Activated CD4-positive, alpha-beta T cell treated with anti-CD3 and anti-CD28 coated beads for 1 hour (primary cell): ENCODE measurements at regions not wholly inside any gene's neighbourhood (a gene's known extent, or its start where the extent isn't known, plus 50 kb on each side); places are given as distances from the start of the nearest gene placed in this dataset.

Experiments used
- DNase-seq: peaks from one replicate; pipeline ENCODE4 v3.0.0-alpha.2; 2020

- no peak for DNase-seq
Measured at GRCh38 chr2:2866459-2866858, 511.2 kb downstream of the EIPR1 start.

DNA sequence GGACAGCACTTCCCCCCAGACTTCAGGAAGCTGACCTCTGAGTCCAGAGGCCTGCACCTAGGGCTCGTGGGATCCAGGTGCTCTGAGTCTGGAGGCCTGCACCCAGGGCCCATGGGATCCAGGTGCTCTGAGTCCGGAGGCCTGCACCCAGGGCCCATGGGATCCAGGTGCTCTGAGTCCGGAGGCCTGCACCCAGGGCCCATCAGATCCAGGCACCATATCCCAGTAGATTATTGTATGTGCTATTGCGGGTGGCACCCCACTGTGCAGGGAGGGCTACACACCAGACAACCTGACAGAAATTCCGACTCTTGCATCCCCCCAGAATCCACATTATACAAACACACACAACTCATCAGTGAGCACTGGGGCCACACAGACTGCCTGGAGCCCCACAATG, 515.2 kb downstream of the EIPR1 start:
- DNase-seq, result no peak

DNA sequence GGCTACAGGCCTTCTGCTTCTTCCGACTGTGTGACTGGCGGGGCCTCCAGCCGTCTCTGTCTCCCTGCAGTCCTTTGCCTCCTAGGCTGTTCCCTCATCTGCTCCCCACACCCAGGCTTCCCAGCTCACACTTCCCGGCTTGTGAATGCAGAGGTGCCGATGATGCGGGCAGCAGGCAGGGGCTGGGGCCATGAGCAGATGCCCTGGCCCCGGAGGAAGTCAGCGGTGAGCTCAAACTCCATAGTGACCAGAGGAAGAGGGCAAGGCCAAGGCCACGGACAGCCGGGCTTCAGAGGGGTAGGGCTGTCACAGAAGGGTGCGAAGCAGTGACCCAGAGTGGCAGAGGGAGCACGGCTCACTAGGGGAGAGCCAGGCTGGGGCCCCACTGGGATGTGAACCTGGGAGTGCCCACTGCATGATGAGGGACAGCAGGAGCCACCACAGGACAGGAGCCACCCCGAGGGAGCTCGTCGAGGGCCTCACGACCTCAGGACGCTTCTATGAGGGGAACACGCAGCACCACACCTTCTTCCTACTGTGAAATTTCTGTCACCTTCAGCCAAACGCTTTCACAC, 515.9 kb downstream of the EIPR1 start:
- DNase-seq, result no peak

GRCh38 chr2:2860589-2861300, 516.9 kb downstream of the EIPR1 start:
- no peak for DNase-seq

- no peak for DNase-seq
Measured at GRCh38 chr2:2859732-2860131, 517.9 kb downstream of the EIPR1 start.

DNA sequence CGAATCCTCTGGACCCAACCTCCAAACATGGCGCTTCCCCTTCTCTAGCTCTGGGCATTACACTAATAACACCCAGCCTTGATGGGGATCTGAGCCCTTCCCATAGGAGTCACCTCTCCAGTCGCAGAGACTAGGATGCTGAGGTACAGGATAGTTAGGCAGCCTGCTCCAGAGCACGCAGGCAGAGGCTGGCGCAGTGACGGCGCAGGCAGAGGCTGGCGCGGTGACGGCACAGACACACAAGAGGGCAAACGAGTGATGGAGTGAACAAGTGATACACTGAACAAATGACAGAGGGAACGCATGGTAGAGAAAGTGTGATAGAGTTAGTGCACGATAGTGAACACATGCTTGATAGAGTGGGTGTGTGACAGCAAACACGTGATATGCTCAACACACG, 518.5 kb downstream of the EIPR1 start:
- DNase-seq, result no peak

DNA sequence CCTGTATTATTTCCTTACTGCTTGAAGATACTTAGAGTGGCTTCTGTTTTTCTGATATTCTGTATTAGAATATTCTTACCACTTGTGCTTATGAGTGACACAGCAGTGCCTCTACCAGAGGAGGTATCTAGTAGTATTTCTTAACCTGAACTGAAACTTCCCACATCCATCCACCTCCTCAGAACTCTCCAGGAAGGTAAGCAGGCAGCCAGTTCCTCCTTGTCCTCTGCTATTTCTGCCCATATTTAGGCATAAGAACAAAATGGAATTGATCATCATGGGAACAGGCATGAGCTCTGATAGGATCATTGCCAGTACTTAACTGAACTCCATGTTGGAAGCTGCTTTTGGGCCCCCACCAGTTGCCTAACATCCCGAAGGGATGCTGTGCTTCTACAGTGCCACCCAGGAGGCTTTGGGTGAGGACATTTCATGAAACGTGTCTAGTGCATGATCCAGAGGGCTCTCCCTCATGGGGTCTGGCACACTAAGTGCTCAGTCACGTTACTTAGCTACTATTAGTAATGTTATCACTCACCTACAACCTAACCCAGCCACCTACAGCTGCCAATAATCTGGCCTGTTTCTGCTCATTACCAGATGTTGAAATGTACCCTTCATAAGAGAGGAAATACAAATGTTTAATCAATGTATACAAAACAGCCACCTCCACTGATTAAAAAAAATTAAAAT, 520.7 kb downstream of the EIPR1 start:
- no peak for DNase-seq

- DNase-seq, result no peak
Measured at GRCh38 chr2:2855297-2855696, 522.3 kb downstream of the EIPR1 start.

DNA sequence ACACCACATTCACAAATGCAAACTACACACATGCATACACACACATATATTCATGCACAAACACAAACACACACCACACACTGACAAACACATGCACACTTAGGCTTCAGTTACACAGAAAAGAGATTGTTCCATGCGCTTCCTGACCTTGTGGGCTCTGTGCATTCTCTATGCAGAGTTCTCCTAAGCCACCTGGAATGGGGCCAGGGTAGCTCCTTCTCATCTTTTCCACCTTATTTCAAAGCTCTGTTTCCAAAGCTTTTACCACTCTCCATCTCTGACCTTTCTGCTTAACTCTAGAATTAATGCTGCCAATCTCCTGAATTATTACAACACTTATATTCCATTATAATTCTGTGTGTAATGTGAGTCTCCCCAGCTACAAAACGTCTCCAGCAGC, 522.3 kb upstream of the MYT1L start:
- DNase-seq, result no peak

DNA sequence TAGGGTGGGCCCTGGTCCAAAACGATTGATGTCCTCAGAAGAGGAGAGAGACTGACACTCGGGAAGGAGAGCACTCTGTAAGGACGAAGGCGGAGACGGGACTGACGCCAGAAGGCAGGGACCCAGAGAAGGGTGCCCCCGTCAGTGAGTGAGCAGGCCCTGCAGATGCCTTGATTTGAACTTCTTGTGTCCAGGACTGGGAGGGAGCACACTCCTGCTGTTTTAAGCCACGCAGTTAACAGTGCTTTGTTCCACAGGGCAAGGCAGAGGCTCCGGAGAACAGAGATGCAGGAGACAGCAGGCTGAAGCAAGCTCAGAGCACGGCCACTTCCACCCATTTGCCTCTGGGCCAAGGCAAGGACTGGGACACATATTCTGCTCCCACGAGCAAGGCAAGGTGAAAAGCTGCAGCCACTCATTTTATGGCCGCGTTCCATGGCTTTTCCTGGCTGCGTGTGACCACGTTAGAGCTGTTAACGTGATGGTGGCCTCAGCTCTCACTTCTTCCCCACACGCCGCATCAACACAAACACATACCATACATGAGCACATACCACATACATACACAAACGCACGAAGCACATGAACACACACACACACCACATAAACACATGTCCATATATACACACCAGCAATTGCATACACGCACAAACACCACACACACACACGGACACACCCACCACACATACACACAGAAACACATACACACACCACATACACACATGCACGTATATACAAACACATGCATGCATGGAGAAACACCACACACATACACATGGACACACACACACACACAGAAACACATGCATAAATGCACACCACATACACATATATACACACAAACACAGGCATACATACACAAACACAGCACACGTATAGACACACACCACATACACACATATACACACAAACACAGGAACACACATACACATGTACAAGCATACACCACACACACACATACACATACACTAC, 521.0 kb upstream of the MYT1L start:
- DNase-seq, result no peak

DNA sequence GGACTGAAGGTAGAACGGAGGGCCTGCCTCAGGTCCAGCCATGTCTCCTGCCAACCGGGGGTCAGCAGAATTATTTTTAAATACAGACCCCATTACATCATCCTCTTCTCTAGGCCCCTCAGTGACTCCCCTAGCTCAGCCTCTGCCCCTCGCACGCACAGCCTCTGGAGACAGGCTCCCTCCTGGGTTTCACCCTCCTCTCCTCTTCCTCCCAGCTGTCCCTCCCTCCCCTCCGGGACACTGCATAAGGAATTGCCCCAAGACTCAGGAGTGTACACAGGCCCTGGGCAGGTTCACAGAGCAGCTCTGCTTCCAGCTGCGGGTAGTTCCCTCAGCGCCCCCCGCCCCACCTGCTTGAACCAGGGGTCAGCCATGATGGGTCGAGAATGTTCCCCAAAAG, 520.2 kb upstream of the MYT1L start:
- DNase-seq, result no peak

GRCh38 chr2:2850859-2851258, 519.8 kb upstream of the MYT1L start:
- no peak for DNase-seq

DNA sequence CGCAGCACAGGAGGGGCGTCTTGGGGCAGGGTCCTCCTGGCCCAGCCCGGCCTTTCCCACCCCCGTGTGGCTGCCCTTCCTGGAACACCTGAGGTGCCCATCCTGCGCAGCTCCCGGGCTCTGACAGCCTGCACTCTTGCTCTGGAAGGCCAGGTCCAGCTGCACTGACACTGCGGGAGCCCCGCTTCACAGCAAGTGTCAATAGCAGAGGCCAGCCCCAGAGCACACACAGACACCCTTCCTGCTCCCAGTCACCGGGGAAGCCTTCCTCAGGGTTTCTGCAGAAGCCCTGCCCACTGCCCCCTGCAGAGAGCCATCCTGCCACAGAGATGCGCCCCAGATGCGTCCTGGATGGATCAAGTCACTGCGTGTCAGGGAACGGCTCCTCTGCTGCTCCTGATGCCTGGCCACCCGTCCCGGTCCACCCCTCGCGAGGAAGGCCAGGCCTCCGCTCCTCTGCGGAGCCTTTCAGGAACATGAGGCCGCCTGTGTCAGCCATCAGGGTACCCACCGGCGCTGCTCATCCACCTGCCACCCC, 519.2 kb upstream of the MYT1L start:
- DNase-seq, result no peak

- no peak for DNase-seq
Measured at GRCh38 chr2:2849464-2850217, 518.6 kb upstream of the MYT1L start.

GRCh38 chr2:2848621-2849333, 517.7 kb upstream of the MYT1L start:
- no peak for DNase-seq

GRCh38 chr2:2848198-2848597, 517.1 kb upstream of the MYT1L start:
- no peak for DNase-seq

- DNase-seq, result no peak
Measured at GRCh38 chr2:2847209-2847676, 516.2 kb upstream of the MYT1L start.

DNA sequence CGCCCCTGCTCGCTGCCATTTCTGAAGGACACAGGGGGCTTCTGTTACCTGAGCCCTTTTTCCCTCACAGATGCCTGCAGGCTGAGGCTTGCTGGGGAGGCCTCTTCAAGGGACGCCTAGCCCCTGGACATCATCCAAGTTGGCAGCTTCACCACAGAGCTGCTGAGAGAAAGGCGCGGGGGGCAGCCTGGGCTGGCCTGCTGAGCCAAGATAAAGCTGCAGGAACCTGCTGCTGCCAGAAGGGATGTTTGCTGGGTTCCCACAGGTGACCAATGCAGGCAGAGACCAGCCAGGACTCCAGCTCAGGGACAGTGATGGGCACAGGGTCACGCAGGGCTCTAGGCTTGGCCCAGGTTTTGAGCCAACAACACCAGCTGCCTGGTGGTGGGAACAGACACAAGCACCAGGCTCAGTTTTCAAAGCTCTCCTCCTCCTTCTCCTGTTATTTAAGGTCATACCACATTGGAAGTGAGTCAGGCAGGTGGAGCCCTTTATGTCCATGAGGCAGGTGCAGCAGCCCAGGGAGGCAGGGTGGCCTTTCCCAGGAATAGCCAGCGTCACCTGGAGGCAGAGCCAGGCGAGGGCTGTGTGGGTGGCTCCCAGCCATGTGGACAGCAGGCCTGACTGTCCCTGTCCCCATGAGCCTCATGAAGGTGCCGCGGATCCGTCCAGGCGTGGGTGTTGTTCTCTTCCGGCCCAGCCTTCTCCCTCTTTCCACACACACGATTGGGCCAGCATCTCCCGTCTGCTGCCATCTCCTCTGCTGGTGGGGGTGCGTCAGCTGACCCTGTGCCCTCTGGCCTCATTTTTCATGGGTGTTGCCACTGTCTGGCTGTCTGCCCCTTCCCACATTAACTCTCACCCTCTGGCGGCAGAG, 515.5 kb upstream of the MYT1L start:
- no peak for DNase-seq

DNA sequence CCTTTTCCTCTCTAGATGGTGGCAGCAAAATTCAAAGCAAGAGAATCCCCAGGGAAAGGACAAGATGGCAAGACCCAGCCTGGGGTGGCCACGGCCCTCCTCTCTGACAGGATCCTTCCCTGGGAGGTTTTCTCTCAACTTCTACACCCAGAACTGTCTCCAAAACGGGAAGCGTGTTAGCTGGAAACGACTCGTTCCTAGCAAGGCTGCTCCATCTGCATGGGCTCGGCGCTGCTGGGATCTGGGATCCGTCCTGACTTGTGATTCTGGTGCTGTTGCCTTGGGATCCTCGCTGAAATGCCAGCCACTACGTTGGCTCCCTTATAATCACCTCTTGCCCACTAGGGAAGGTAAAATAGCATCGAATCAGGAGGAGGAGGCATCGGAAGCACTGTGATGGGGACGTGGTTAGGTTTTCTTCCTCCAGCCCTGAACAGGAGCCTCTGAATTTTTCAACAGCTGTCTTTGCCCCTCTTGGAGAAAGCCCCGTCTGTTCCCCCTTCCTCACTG, 514.8 kb upstream of the MYT1L start:
- no peak for DNase-seq

- DNase-seq, result no peak
Measured at GRCh38 chr2:2845267-2845666, 514.2 kb upstream of the MYT1L start.
